ENCODE measurements at regions not wholly inside any gene's neighbourhood (a gene's known extent, or its start where the extent isn't known, plus 50 kb on each side); places are given as distances from the start of the nearest gene placed in this dataset.

GRCh38 chr17:79410681-79411080, 200.2 kb downstream of the RBFOX3 start:
- TF ChIP-seq CTCF (conservative IDR thresholded peaks at IDR 0.05; ENCODE audit: low read length) (no peak), EZH2phosphoT487 (IDR thresholded peaks at IDR 0.05; ENCODE audit: borderline replicate concordance) (no peak)
